ENCODE measurements at regions not wholly inside any gene's neighbourhood (a gene's known extent, or its start where the extent isn't known, plus 50 kb on each side); places are given as distances from the start of the nearest gene placed in this dataset.
"Not testable (repeated sequence)": the region's sequence is repeated elsewhere in the genome, so short reads cannot be mapped to it uniquely, and the experiment has no call there.

DNA sequence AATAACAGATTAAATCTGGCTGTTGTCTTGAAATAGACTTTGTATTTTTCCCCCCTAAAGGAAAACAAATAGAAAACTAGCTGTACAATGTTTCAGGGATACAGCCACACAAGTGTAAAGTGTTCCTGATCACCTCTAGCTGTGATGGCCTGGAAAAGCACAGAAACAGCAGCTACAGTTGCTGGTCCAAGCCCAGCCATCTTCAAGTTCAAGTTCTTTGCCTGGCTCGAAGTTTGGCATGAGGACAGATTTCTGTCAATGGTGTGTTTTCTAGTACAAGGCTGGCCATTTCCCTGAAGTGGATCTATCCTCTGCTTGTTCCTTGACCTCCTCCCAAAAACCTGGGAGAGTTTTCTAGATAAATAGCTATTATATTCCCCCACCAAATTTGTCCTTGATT lies 272.2 kb upstream of the ADRA1B start:
- no peak for DNase-seq

DNA sequence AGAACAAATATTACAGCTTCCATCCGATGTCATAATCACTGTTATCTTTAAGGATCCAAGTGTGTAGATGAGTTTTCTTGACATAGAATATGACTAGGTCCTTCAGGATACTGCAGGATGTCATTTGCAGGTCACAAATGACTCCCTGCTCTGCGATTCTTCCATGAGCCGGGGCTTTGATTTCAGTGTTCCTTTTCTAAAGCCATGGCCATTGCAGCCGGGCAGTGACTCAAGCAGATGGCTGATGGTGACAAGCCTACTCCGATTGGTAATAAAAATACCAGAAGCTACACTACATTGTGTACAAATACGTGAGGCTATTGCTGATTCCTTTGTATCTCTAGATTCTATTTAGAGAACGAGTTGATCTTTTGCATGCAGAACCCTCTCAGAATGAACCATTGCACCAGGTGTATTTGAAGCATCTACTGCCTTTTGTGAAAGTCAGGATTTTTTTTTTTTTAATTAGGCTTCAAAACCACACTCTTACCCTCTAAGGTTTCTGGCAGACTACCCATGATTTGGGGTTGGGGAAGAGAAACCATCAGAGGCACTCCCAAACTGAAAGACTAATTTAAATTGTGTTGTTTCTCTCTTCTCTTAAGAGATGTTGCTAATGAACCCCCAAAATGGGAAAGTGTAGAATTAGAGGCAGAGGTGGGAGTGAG lies 271.0 kb upstream of the ADRA1B start:
- DNase-seq = no peak

DNA sequence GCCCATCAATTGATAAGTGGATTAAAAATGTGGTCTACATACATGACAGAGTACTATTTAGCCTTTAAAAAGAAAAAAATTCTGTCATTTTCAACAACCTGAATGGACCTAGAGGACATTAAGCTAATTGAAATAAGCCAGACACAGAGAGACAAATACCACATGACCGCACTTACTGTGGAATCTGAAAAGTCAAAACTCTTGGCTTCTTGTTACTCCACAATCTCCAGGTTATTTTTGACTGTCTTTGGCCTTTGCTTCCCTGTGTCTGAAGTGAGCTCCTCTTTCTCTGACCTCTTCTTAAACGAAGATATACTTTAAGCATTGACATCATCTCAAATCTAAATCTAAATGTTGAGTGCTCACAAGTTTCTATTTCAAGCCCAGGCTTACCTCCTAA lies 265.5 kb upstream of the ADRA1B start:
- DNase-seq = no peak

GRCh38 chr5:159655757-159656409 lies 260.4 kb upstream of the ADRA1B start:
- DNase-seq = no peak

GRCh38 chr5:159657298-159657697 lies 259.0 kb upstream of the ADRA1B start:
- DNase-seq = no peak

- DNase-seq = peak; percentile 7
These were observed 258.5 kb upstream of the ADRA1B start for GRCh38 chr5:159657771-159658170.

DNA sequence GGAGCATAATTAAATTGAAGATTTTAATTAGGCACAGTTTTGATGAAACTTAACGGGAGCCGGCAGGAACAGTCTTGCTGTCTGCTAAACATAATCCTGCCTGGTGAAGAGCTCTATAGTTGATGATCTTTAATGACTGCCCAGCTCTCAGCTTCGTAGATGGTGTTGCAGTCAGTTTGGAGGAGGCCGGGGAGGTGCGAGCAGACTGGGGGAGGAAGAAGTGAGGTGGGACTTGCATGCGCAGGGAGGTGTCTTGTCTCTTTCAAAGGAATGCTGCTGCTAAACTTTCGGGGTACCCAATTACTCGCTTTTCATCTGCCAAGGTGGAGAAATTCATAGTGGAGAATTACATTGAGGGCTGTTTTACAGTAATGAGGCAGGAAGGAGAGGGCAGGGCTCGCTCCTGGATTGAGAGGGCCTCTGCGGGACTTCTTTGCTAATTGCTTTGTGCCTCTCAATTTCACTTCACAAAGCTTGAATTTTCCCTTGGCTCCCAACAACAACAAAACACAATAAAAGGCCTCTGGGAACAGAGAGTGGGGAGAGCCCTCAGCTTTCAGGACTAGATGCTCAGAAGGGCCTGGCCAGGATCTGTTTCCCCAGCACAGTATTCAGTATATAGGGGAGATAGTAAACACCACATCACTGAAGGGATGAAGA lies 257.9 kb upstream of the ADRA1B start:
- DNase-seq = no peak

GRCh38 chr5:159660401-159660800 lies 255.9 kb upstream of the ADRA1B start:
- no peak for DNase-seq

- no peak for DNase-seq
These were observed 252.3 kb upstream of the ADRA1B start for GRCh38 chr5:159663986-159664385.

DNA sequence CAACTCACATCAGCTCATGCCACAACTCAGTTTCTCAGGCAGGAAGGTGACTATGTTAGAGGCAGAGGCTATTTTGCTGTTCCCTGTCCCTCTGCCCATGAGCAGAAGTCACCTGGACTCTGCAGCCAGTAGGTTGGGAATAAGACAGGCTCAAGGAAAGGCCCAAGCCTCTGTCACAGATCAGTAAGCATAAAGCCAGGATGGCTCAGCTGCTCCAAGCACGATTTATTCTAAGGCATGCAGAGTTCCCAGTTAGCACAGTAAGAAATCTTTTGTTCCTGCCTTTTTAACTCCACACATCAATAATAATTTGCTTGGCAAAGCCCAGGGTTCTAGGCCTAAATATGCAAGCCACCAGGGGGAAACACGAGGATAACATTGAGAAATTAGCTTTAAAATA lies 249.0 kb upstream of the ADRA1B start:
- no peak for DNase-seq

GRCh38 chr5:159668556-159668955 lies 247.7 kb upstream of the ADRA1B start:
- no peak for DNase-seq

DNA sequence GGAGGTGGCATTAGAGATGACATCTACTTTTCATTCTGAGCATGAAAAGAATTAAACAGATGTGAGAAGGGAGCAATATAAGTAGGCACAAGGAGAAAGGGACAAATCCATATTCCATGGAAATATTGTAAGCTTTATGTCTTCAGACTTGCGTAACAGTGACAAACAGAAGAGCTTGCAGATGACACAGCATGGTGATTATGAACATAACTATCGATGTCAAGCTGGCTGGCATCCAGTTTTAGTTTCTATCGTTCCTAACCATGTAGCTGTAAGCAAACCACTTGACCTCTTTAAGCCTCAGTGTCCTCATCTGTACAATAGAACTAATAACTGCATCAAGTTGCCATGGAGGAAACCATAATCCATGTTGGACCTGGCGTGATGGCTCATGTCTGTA lies 246.7 kb upstream of the ADRA1B start:
- no peak for DNase-seq

GRCh38 chr5:159671886-159672285 lies 244.4 kb upstream of the ADRA1B start:
- DNase-seq = no peak

- no peak for DNase-seq
These were observed 242.7 kb upstream of the ADRA1B start for GRCh38 chr5:159673538-159673937.

DNA sequence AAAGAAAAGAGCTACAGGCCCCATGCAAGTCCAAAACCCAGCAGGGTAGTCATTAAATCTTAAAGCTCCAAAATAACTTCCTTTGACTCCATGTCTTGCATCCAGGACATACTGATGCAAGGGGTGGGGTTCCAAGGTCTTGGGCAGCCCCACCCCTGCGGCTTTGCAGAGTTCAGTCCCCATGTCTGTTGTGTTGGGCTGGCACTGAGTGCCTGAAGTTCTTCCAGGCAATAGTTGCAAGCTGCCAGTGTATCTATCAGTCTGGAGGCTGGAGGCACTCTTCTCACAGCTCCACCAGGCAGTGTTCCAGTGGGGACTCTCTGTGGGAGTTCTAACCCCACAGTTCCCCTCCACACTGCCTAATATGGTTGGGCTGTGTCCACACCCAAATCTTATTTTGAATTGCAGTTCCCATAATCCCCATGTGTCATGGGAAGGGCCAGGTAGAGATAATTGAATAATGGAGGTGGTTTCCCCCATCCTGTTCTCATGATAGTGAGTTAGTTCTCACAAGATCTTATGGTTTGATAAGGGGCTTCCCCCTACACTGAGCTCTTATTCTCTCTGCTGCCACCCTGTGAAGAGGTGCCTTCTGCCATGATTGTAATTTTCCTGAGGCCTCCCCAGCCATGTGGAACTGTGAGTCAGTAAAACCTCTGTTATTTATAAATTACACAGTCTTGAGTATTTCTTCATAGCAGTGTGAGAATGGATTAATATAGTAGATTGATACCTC lies 237.5 kb upstream of the ADRA1B start:
- DNase-seq = no peak

DNA sequence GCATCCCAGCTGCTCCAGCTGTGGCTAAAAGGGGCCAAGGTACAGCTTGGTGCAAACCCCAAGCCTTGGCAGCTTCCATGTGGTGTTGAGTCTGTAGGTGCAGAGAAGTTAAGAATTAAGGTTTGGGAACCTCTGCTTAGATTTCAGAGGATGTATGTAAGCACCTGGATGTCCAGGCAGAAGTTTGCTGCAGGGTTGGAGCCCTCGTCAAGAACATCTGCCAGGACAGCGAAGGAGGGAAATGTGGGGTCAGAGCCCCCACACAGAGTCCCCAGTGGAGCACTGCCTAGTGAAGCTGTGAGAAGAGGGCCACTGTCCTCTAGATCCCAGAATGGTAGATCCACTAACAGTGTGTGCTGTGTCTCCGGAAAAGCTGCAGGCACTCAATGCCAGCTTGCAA lies 236.2 kb upstream of the ADRA1B start:
- no peak for DNase-seq

GRCh38 chr5:159681661-159682060 lies 234.6 kb upstream of the ADRA1B start:
- DNase-seq = no peak

- no peak for DNase-seq
These were observed 233.7 kb upstream of the ADRA1B start for GRCh38 chr5:159682623-159683022.

- DNase-seq = not testable (repeated sequence)
These were observed 228.4 kb upstream of the ADRA1B start for GRCh38 chr5:159687892-159688291.

GRCh38 chr5:159695741-159696294 lies 220.5 kb upstream of the ADRA1B start:
- no peak for DNase-seq

DNA sequence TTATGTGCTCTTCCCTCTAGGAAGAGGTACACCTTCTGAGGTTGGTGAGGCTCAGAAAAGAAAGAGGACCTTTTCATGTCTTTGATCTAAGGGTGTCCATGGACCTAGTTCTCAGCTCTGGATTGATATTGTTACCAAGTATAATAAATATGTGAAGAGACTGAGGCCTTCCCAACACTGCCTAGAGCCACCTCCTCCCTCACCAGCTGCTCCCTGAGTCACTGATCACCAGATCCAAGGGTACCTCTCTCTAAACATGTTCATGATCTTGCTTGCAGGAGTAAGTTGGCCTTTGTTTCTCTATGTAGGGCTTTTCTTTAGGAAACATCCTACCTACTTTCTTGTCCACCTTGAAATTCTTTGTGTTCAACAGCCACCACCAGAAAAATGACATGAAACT lies 218.8 kb upstream of the ADRA1B start:
- no peak for DNase-seq

GRCh38 chr5:159698322-159698721 lies 218.0 kb upstream of the ADRA1B start:
- no peak for DNase-seq

Measured in muscle of arm (tissue), 1 donor.